ENCODE measurements at regions not wholly inside any gene's neighbourhood (a gene's known extent, or its start where the extent isn't known, plus 50 kb on each side); places are given as distances from the start of the nearest gene placed in this dataset.

- H3K4me3 ChIP-seq (ENCODE audit: control insufficient read depth, low read depth, low read length): no peak overlapping the region
- no peak for TF ChIP-seq CTCF (IDR thresholded peaks at IDR 0.05; ENCODE audit: control insufficient read depth, insufficient read depth, low read depth, low read length, missing control alignments)
- DNase-seq (ENCODE audit: low read depth): no peak
Measured at GRCh38 chr1:68293122-68293521, 60.8 kb upstream of the WLS start.

GRCh38 chr1:68291688-68292384 lies 59.5 kb upstream of the WLS start:
- no peak for DNase-seq (ENCODE audit: low read depth)
- no peak for TF ChIP-seq CTCF (IDR thresholded peaks at IDR 0.05; ENCODE audit: control insufficient read depth, insufficient read depth, low read depth, low read length, missing control alignments)

GRCh38 chr1:68287241-68287640 lies 54.9 kb upstream of the WLS start:
- TF ChIP-seq CTCF (IDR thresholded peaks at IDR 0.05; ENCODE audit: control insufficient read depth, insufficient read depth, low read depth, low read length, missing control alignments): no peak
- H3K4me3 ChIP-seq (ENCODE audit: control insufficient read depth, low read depth, low read length): no peak overlapping the region
- no peak for DNase-seq (ENCODE audit: low read depth)

More at GRCh38 chr1:68291688-68292384, 59.5 kb upstream of the WLS start:
- no peak overlapping the region for H3K4me3 ChIP-seq (ENCODE audit: control insufficient read depth, low read depth, low read length)

GRCh38 chr1:68285046-68285445 lies 52.7 kb upstream of the WLS start:
- TF ChIP-seq CTCF (IDR thresholded peaks at IDR 0.05; ENCODE audit: control insufficient read depth, insufficient read depth, low read depth, low read length, missing control alignments): no peak
- DNase-seq (ENCODE audit: low read depth): no peak
- H3K4me3 ChIP-seq (ENCODE audit: control insufficient read depth, low read depth, low read length): no peak overlapping the region

GRCh38 chr1:68281946-68282615 lies 49.8 kb upstream of the WLS start:
- TF ChIP-seq CTCF (IDR thresholded peaks at IDR 0.05; ENCODE audit: control insufficient read depth, insufficient read depth, low read depth, low read length, missing control alignments): no peak
- H3K4me3 ChIP-seq (ENCODE audit: control insufficient read depth, low read depth, low read length): no peak overlapping the region
- no peak for DNase-seq (ENCODE audit: low read depth)

All from AG09309 (cell line).